ENCODE measurements at regions not wholly inside any gene's neighbourhood (a gene's known extent, or its start where the extent isn't known, plus 50 kb on each side); places are given as distances from the start of the nearest gene placed in this dataset.
A peak's percentile ranks its signal among the peaks of the same experiment; 100 is the strongest.

DNA sequence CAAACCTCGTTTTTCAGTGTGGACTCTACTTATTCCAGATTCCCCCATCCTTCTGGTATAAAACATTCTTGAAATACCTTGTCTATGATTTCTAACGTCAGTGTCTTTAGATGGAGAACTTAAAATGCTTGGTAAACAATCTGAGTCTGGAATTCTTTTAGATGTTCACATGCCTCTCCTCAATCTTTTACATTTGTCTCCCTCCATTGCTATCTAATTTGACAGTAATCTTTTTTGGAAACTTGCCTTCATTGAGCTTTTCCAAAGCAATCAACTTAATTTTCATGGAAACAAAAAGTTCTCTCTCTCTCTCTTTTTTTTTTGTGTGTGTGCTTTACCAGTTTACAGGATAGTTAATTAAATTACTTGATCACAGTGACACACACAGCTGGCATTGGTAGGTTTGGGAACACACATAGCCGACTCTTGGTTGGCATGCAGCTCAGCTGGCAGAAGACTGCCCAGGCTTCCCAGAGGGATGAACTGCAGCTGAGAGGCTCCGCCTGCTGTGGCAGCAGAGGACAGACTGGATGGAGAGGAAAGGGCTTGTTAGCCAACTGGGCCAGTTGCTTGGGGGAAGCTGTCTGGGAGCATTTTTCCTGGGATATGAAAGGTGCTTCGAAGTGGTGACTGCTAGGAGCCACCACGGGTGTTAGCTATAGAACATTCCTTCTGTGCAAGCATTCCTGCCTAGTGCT is 271.3 kb downstream of the ZSWIM6 start:
- TF ChIP-seq, protein P1, sequence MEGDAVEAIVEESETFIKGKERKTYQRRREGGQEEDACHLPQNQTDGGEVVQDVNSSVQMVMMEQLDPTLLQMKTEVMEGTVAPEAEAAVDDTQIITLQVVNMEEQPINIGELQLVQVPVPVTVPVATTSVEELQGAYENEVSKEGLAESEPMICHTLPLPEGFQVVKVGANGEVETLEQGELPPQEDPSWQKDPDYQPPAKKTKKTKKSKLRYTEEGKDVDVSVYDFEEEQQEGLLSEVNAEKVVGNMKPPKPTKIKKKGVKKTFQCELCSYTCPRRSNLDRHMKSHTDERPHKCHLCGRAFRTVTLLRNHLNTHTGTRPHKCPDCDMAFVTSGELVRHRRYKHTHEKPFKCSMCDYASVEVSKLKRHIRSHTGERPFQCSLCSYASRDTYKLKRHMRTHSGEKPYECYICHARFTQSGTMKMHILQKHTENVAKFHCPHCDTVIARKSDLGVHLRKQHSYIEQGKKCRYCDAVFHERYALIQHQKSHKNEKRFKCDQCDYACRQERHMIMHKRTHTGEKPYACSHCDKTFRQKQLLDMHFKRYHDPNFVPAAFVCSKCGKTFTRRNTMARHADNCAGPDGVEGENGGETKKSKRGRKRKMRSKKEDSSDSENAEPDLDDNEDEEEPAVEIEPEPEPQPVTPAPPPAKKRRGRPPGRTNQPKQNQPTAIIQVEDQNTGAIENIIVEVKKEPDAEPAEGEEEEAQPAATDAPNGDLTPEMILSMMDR (conservative IDR thresholded peaks at IDR 0.05): no peak
- peak; percentile 63 for DNase-seq

GRCh38 chr5:61604076-61605025 is 272.3 kb downstream of the ZSWIM6 start:
- no peaks in the 10 kb centered on the region for H3K27me3 ChIP-seq (ENCODE audit: control insufficient read depth, insufficient read depth, low read length, poor library complexity, severe bottlenecking)
- H3K4me1 Mint-ChIP-seq: peaks cover 13% of the 10 kb centered on the region
- no peaks in the 10 kb centered on the region for H3K9me3 ChIP-seq (ENCODE audit: control insufficient read depth, low read length)
- no peak overlapping the region for H3K4me3 Mint-ChIP-seq
- H3K9ac ChIP-seq (ENCODE audit: extremely low read depth, low read length, poor library complexity, severe bottlenecking): no peak overlapping the region
- TF ChIP-seq, protein P1 (conservative IDR thresholded peaks at IDR 0.05): no peak
- no peak for DNase-seq
- no peaks in the 10 kb centered on the region for H3K36me3 Mint-ChIP-seq (ENCODE audit: low read depth)
- H3K36me3 ChIP-seq (ENCODE audit: control insufficient read depth, insufficient read depth, low read length): no peaks in the 10 kb centered on the region
- H3K27ac Mint-ChIP-seq: no peak overlapping the region
- peaks cover 3% of the 10 kb centered on the region for H3K4me1 ChIP-seq (ENCODE audit: control insufficient read depth, insufficient read depth, low read length)
- H3K4me3 ChIP-seq (ENCODE audit: low read length): no peak overlapping the region
- WGBS, 2 experiments (ENCODE audit: insufficient coverage in 1 of 2, insufficient read length in 1 of 2): 89 to 94% methylated on average over 7 to 8 of the region's 8 CpGs
- no peaks in the 10 kb centered on the region for H3K9me3 Mint-ChIP-seq
- no peak overlapping the region for H3K27ac ChIP-seq (ENCODE audit: low read depth, low read length)
- peaks cover 3% of the 10 kb centered on the region for H3K27me3 Mint-ChIP-seq (ENCODE audit: insufficient read depth)

More for the DNA sequence above, 271.3 kb downstream of the ZSWIM6 start:
- Mint-ChIP-seq H3K9me3 (no peaks in the 10 kb centered on the region), H3K36me3 (ENCODE audit: low read depth) (no peaks in the 10 kb centered on the region), H3K4me1 (peaks cover 16% of the 10 kb centered on the region), H3K27ac (no peak overlapping the region), H3K4me3 (no peak overlapping the region), H3K27me3 (ENCODE audit: insufficient read depth) (peaks cover 3% of the 10 kb centered on the region)
- no peak overlapping the region for H3K4me3 ChIP-seq (ENCODE audit: low read length)
- no peaks in the 10 kb centered on the region for H3K27me3 ChIP-seq (ENCODE audit: control insufficient read depth, insufficient read depth, low read length, poor library complexity, severe bottlenecking)
- peaks cover 3% of the 10 kb centered on the region for H3K4me1 ChIP-seq (ENCODE audit: control insufficient read depth, insufficient read depth, low read length)
- H3K36me3 ChIP-seq (ENCODE audit: control insufficient read depth, insufficient read depth, low read length): no peaks in the 10 kb centered on the region
- no peak overlapping the region for H3K27ac ChIP-seq (ENCODE audit: low read depth, low read length)
- no peaks in the 10 kb centered on the region for H3K9me3 ChIP-seq (ENCODE audit: control insufficient read depth, low read length)
- no peak overlapping the region for H3K9ac ChIP-seq (ENCODE audit: extremely low read depth, low read length, poor library complexity, severe bottlenecking)
- WGBS, 2 experiments (ENCODE audit: insufficient coverage in 1 of 2, insufficient read length in 1 of 2): 81 to 88% methylated on average over 5 to 6 of the region's 6 CpGs

GRCh38 chr5:61609840-61610677 is 278.0 kb downstream of the ZSWIM6 start:
- Histone ChIP-seq H3K4me3 (ENCODE audit: low read length) (no peak overlapping the region), H3K9me3 (ENCODE audit: control insufficient read depth, low read length) (no peaks in the 10 kb centered on the region), H3K27me3 (ENCODE audit: control insufficient read depth, insufficient read depth, low read length, poor library complexity, severe bottlenecking) (no peaks in the 10 kb centered on the region), H3K27ac (ENCODE audit: low read depth, low read length) (no peak overlapping the region), H3K4me1 (ENCODE audit: control insufficient read depth, insufficient read depth, low read length) (no peaks in the 10 kb centered on the region), H3K36me3 (ENCODE audit: control insufficient read depth, insufficient read depth, low read length) (no peaks in the 10 kb centered on the region), H3K9ac (ENCODE audit: extremely low read depth, low read length, poor library complexity, severe bottlenecking) (no peak overlapping the region)
- TF ChIP-seq, protein P1 (conservative IDR thresholded peaks at IDR 0.05): no peak
- H3K27me3 Mint-ChIP-seq (ENCODE audit: insufficient read depth): peaks cover 2% of the 10 kb centered on the region
- no peaks in the 10 kb centered on the region for H3K36me3 Mint-ChIP-seq (ENCODE audit: low read depth)
- H3K27ac Mint-ChIP-seq: no peak overlapping the region
- 85 to 89% methylated on average over 4 to 9 of the region's 9 CpGs for whole genome bisulfite sequencing, 2 experiments (ENCODE audit: insufficient coverage in 1 of 2, insufficient read length in 1 of 2)
- H3K4me1 Mint-ChIP-seq: peaks cover 4% of the 10 kb centered on the region
- DNase-seq: no peak
- H3K4me3 Mint-ChIP-seq: no peak overlapping the region
- no peaks in the 10 kb centered on the region for H3K9me3 Mint-ChIP-seq
